ENCODE measurements at regions not wholly inside any gene's neighbourhood (a gene's known extent, or its start where the extent isn't known, plus 50 kb on each side); places are given as distances from the start of the nearest gene placed in this dataset.

GRCh38 chr6:141163107-141163506, 969.6 kb upstream of the GJE1 start:
- no peak for TF ChIP-seq CTCF (IDR thresholded peaks at IDR 0.05)
- TF ChIP-seq POLR2A (IDR thresholded peaks at IDR 0.05) = no peak
- TF ChIP-seq POLR2AphosphoS5 (IDR thresholded peaks at IDR 0.05) = no peak
